ENCODE measurements at regions not wholly inside any gene's neighbourhood (a gene's known extent, or its start where the extent isn't known, plus 50 kb on each side); places are given as distances from the start of the nearest gene placed in this dataset.

DNA sequence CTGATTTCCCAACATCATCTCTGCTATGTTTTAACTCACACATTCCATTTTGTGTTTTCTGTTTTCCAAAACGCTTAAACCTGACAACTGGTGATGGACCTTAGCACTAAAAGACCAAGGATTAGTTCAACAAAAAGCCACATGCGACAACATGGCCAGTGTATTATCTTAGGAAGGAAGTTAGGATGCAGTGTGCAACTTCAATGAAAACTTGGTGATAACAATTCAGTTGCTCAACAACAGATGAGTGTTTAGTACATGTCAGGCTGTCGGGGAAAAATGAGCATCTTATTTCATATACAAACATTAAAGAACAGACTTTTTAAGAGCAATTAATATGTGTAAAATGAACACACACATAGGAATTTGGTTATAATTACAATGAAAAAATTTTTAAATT is 780.0 kb downstream of the SEMA5A start:
- no peak for TF ChIP-seq POLR2A (IDR thresholded peaks at IDR 0.05)
- TF ChIP-seq, protein P1, sequence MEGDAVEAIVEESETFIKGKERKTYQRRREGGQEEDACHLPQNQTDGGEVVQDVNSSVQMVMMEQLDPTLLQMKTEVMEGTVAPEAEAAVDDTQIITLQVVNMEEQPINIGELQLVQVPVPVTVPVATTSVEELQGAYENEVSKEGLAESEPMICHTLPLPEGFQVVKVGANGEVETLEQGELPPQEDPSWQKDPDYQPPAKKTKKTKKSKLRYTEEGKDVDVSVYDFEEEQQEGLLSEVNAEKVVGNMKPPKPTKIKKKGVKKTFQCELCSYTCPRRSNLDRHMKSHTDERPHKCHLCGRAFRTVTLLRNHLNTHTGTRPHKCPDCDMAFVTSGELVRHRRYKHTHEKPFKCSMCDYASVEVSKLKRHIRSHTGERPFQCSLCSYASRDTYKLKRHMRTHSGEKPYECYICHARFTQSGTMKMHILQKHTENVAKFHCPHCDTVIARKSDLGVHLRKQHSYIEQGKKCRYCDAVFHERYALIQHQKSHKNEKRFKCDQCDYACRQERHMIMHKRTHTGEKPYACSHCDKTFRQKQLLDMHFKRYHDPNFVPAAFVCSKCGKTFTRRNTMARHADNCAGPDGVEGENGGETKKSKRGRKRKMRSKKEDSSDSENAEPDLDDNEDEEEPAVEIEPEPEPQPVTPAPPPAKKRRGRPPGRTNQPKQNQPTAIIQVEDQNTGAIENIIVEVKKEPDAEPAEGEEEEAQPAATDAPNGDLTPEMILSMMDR (IDR thresholded peaks at IDR 0.05), result no peak
- no peak for TF ChIP-seq POLR2AphosphoS5 (IDR thresholded peaks at IDR 0.05)
- no peak for TF ChIP-seq EP300 (IDR thresholded peaks at IDR 0.05)
